NB4 (cell line): ENCODE measurements at regions not wholly inside any gene's neighbourhood (a gene's known extent, or its start where the extent isn't known, plus 50 kb on each side); places are given as distances from the start of the nearest gene placed in this dataset.

Experiments
- MYC ChIP-seq: IDR thresholded peaks from 2 replicates; pipeline ENCODE4 v1.6.1; 2011; ENCODE audit warnings: low read depth, low read length
- POLR2A ChIP-seq: IDR thresholded peaks from 2 replicates; pipeline ENCODE4 v1.6.1; 2011; ENCODE audit warnings: mild to moderate bottlenecking; ENCODE audit not compliant: insufficient read length; ENCODE audit errors: extremely low read depth
- TF ChIP-seq, protein P1 (sequence below): IDR thresholded peaks from one replicate; pipeline ENCODE4 v1.5.1; 2012; ENCODE audit warnings: low read depth, low read length
- TF ChIP-seq, protein P2 (sequence below): IDR thresholded peaks from 2 replicates; pipeline ENCODE4 v1.6.1; 2011; ENCODE audit warnings: low read depth, low read length

DNA sequence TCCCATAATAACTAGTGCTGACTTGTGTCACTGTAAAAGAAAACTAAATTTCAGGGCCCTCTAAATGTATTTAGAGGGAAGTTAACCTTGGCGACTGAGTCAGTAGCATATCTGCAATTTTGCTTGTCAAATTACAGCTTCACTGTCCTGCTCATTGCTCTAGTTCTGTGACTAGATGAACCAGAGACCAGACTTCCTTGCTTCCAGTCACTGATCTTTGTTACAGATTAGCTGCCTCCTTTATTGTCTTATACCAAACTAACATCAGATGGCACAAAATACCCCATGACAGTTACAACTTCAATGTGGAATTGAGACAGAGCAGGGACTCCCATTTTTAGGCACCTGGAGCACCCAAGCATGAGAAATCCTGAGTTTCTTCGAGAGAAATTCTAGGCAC is 79.9 kb upstream of the POM121L12 start:
- TF ChIP-seq, protein P1, sequence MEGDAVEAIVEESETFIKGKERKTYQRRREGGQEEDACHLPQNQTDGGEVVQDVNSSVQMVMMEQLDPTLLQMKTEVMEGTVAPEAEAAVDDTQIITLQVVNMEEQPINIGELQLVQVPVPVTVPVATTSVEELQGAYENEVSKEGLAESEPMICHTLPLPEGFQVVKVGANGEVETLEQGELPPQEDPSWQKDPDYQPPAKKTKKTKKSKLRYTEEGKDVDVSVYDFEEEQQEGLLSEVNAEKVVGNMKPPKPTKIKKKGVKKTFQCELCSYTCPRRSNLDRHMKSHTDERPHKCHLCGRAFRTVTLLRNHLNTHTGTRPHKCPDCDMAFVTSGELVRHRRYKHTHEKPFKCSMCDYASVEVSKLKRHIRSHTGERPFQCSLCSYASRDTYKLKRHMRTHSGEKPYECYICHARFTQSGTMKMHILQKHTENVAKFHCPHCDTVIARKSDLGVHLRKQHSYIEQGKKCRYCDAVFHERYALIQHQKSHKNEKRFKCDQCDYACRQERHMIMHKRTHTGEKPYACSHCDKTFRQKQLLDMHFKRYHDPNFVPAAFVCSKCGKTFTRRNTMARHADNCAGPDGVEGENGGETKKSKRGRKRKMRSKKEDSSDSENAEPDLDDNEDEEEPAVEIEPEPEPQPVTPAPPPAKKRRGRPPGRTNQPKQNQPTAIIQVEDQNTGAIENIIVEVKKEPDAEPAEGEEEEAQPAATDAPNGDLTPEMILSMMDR: no peak
- TF ChIP-seq POLR2A: no peak
- TF ChIP-seq MYC: no peak
- TF ChIP-seq, protein P2, sequence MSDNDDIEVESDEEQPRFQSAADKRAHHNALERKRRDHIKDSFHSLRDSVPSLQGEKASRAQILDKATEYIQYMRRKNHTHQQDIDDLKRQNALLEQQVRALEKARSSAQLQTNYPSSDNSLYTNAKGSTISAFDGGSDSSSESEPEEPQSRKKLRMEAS: no peak
